ENCODE measurements at regions not wholly inside any gene's neighbourhood (a gene's known extent, or its start where the extent isn't known, plus 50 kb on each side); places are given as distances from the start of the nearest gene placed in this dataset.
"Not testable (repeated sequence)": the region's sequence is repeated elsewhere in the genome, so short reads cannot be mapped to it uniquely, and the experiment has no call there.

- DNase-seq (ENCODE audit: low read depth) = no peak
These were observed 747.2 kb downstream of the DIAPH3 start for GRCh38 chr13:59416561-59416960.

- no peak for DNase-seq (ENCODE audit: low read depth)
These were observed 741.1 kb downstream of the DIAPH3 start for GRCh38 chr13:59422646-59423045.

- no peak for DNase-seq (ENCODE audit: low read depth)
These were observed 739.9 kb downstream of the DIAPH3 start for GRCh38 chr13:59423708-59424340.

GRCh38 chr13:59424661-59425060 lies 739.1 kb downstream of the DIAPH3 start:
- no peak for DNase-seq (ENCODE audit: low read depth)

- no peak for DNase-seq (ENCODE audit: low read depth)
These were observed 738.5 kb downstream of the DIAPH3 start for GRCh38 chr13:59425211-59425741.

GRCh38 chr13:59435024-59435423 lies 728.7 kb downstream of the DIAPH3 start:
- no peak for DNase-seq (ENCODE audit: low read depth)

- DNase-seq (ENCODE audit: low read depth) = no peak
These were observed 726.0 kb downstream of the DIAPH3 start for GRCh38 chr13:59437544-59438301.

- DNase-seq (ENCODE audit: low read depth) = no peak
These were observed 723.8 kb downstream of the DIAPH3 start for GRCh38 chr13:59439776-59440428.

- not testable (repeated sequence) for DNase-seq (ENCODE audit: low read depth)
These were observed 722.7 kb downstream of the DIAPH3 start for GRCh38 chr13:59441068-59441467.

GRCh38 chr13:59441596-59442280 lies 722.0 kb downstream of the DIAPH3 start:
- DNase-seq (ENCODE audit: low read depth) = no peak

- no peak for DNase-seq (ENCODE audit: low read depth)
These were observed 721.3 kb downstream of the DIAPH3 start for GRCh38 chr13:59442461-59442860.

GRCh38 chr13:59442944-59443486 lies 720.7 kb downstream of the DIAPH3 start:
- DNase-seq (ENCODE audit: low read depth) = no peak

GRCh38 chr13:59444210-59444857 lies 719.4 kb downstream of the DIAPH3 start:
- DNase-seq (ENCODE audit: low read depth) = no peak

GRCh38 chr13:59445812-59446211 lies 717.9 kb downstream of the DIAPH3 start:
- no peak for DNase-seq (ENCODE audit: low read depth)

- DNase-seq (ENCODE audit: low read depth) = no peak
These were observed 717.3 kb downstream of the DIAPH3 start for GRCh38 chr13:59446391-59446790.

- DNase-seq (ENCODE audit: low read depth) = no peak
These were observed 716.7 kb downstream of the DIAPH3 start for GRCh38 chr13:59447031-59447430.

GRCh38 chr13:59447846-59448620 lies 715.7 kb downstream of the DIAPH3 start:
- no peak for DNase-seq (ENCODE audit: low read depth)

- no peak for DNase-seq (ENCODE audit: low read depth)
These were observed 714.0 kb downstream of the DIAPH3 start for GRCh38 chr13:59449750-59450149.

- no peak for DNase-seq (ENCODE audit: low read depth)
These were observed 713.5 kb downstream of the DIAPH3 start for GRCh38 chr13:59450229-59450628.

- DNase-seq (ENCODE audit: low read depth) = no peak
These were observed 712.5 kb downstream of the DIAPH3 start for GRCh38 chr13:59451236-59451635.

Data from stimulated activated CD8-positive, alpha-beta memory T cell treated with anti-CD3 and anti-CD28 coated beads, Interleukin-12 subunit alpha, Interleukin-12 subunit beta, amount 100 ng/mL, for 1 hour (primary cell).